NCI-H2196 treated with DMSO at 0.1 percent for 48 hours (cell line): ENCODE measurements at regions not wholly inside any gene's neighbourhood (a gene's known extent, or its start where the extent isn't known, plus 50 kb on each side); places are given as distances from the start of the nearest gene placed in this dataset.
"Not testable (repeated sequence)": the region's sequence is repeated elsewhere in the genome, so short reads cannot be mapped to it uniquely, and the experiment has no call there.

ENCODE experiments used
- DNase-seq: peaks from one replicate; lab custom pipeline; 2025; ENCODE audit not compliant: unreplicated experiment; lab: John Stamatoyannopoulos, UW

GRCh38 chr15:35693886-35694285 lies 147.9 kb upstream of the DPH6 start:
- no peak for DNase-seq

GRCh38 chr15:35695003-35695402 lies 149.0 kb upstream of the DPH6 start:
- DNase-seq = no peak

DNA sequence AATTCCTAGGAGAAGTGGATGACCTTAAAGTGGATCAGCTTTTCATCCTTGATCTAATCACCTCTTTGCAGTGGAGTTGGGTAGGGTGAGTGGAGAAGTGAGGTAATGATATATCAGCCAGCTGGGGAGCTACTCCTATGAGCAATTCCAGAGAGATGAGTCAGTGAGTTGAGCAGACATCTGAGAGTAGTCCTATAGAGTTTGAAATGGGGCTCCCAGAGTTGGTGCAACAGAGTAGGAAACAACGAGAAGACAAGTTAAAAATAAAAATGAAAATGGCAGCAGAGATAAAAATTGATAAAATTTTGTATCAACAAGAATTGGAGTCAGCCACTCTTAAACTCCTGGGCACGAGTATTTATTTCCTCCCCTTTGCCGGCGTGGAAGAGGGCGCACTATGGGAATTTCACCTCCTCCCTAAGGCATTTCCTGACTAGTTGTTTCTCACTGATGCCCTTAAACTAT lies 150.8 kb upstream of the DPH6 start:
- no peak for DNase-seq

GRCh38 chr15:35697549-35698299 lies 151.8 kb upstream of the DPH6 start:
- no peak for DNase-seq

DNA sequence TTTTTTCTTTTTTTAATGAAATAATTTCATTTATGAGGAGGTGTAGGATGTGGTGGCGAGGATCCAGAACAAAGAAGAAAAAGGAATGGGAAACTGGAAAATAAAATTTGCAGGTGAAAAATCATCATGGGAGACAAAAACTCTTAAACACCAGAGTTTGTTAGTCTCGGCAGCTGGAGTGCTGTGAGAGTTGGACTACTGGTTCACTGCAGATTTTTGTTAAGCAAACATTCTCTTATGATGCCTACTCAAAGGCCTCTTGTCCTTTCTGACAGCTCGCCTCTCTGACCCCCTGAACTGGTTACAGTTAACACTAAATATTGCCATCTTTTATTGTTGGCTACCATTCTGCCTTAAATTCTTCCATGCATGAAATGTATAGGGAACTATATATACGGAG lies 152.4 kb upstream of the DPH6 start:
- no peak for DNase-seq

DNA sequence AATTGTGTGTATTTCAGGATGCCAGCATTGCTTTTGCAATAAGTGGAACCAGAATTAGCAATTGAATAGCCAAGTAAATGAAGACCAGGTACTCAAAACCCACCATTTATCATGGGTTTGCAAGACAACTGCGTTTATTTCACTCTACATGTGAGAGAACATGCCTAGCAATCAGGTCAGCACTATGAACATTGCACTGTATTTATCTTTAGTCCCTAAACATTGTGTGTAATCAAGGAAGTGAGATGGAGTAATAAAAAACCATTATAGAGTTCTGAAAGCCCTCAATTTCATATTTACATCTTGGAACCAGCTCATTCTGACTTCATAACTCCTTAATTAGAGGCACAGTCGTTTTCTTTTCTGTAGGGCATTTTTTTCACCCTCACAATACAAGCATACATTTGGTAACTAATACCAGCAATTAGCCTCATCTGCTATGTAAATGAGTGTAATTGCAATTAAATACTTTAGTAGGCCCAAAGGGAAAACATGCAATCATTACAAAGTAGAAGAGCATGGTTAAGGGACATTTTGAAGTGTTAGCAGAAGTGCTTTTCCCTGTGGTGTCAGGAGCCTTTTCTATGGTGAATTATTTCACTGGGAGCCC lies 153.1 kb upstream of the DPH6 start:
- DNase-seq = no peak

DNA sequence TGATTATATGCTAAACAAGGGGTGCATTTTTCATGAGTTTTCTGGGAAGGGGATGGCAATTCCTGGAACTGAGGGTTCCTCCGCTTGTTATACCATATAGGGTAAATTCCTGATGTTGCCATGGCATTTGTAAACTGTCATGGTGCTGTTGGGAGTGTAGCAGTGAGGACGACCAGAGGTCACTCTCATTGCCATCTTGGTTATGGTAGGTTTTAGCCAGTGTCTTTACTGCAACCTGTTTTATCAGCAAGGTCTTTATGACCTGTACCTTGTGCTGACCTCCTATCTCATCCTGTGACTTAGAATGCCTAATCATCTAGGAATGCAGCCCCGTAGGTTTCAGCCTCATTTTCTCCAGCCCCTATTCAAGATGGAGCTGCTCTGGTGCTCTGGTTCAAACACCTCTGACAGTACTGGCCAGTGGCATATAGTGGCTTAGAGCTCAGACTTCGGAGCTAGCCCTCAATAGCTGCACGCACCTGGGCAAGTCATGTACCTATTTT lies 154.2 kb upstream of the DPH6 start:
- DNase-seq = not testable (repeated sequence)

- no peak for DNase-seq
Observed at GRCh38 chr15:35701402-35702046, 155.6 kb upstream of the DPH6 start.

- DNase-seq = no peak
Observed at GRCh38 chr15:35702946-35703495, 157.1 kb upstream of the DPH6 start.

DNA sequence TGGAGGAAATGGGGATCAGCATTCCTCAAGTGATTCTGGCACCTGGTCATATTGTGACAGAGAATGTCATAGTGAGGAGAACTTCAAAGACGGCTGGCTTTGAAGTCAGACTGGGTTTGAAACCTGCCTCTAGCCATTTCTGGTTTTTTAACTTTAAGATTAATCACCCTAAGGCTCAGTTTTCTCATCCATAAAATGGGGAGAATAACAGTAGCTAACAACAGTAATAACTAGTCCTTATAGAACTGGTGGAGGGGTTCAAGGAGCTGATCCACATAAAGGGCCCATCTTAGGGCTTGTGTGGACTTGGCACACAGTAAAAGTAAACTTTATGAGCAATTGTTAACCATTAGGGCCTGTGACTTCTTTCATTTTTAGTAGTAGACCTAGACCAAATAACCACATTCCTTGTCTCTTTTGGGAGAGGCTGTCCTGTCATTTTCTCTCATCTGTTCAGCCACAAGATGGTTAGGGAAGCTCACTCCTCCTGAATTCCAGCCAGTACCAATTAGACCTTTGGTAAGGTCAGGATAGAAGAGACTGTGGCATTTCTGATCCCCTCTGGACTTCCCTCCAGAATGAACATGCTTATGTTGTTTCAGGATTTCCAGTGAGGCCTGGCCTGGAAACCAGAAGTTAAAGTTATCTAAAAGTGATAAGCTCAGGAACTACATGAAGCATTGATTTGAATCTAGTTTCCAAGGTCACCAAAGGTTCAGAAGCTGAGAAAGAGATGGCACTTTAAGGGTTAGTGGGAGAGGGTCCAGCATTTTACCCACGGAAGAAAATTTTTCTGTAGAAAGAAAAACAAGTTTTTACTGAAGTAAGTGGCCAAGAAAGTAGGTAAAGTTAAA lies 159.3 kb upstream of the DPH6 start:
- no peak for DNase-seq

GRCh38 chr15:35705884-35706585 lies 160.1 kb upstream of the DPH6 start:
- DNase-seq = no peak

GRCh38 chr15:35712956-35713355 lies 167.0 kb upstream of the DPH6 start:
- DNase-seq = no peak

DNA sequence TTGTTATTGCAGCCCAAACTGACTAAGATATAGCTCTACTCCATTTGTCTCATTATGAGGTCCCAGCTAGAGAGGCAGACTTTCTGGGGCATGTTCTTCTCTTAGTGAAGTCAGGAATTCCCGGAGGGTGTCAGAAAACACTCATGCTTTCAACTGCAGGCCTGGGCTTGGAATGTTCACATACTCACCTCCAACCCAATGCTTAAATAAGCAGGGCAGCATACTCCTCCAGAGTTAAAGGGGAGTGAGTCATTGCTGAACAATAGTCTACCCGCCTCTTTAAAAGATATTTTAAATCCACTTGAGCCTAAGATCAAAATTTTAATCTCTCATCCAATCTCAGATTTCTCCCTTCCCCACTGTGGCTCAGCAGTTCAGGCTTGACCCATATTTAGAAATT lies 167.8 kb upstream of the DPH6 start:
- DNase-seq = no peak

DNA sequence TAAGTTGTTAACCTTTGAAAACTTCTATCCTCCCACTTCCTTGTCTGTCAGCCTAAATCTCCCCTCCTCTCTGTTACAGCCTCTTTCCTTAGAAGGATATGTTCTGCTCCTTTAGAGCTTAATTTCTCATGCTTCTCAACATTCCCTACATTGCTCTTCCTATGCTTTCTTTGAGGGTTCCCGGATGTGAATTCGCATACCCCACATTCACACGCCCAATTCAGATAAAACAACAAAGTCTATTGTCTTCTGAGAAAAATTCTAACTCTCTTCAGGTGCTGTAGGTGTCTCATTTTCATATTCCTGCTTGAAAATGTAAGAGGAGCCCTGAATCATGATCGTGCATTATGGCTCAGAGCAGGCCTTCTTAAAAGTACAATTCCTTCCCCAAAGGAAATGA lies 171.8 kb upstream of the DPH6 start:
- no peak for DNase-seq

GRCh38 chr15:35720019-35720418 lies 174.1 kb upstream of the DPH6 start:
- no peak for DNase-seq

GRCh38 chr15:35720984-35721383 lies 175.0 kb upstream of the DPH6 start:
- DNase-seq = no peak

DNA sequence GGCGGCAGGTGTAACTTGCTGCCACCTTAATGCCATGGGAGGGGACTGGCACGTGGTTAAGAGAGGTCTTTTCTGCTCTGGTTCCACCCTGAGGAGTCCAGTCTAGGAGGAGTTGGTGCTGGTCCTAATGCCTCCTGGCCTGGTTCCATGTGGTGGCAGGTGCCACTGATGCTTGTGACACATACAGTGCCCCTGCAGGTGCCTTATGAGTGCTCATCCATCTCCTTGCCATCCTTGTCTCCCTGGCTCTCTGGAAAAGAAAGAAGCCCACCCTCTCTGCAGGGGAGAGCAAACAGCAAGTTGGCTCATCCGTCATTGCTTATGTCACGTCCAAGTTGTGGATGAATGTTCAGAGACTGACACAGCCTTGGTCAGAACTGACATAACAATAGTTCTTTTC lies 175.8 kb upstream of the DPH6 start:
- no peak for DNase-seq

DNA sequence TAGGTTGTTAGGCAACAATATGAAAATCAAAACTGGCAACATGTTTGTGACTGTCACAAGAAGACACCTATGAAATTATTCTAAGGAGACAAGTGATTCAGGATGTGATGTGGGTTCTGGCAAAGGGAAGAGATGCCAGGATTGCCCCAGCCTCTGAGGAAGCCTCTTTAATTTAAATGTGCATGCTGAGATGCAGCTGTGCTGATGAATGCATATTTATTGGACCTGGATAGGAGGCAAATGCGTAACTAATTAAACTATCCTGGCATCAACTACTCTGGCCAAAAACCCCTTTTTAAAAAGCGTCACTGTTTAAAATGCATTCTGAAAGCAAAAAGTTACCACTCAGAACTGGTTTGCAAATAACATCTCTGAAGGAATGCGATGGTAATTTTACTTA lies 176.5 kb upstream of the DPH6 start:
- DNase-seq = no peak

- DNase-seq = no peak
Observed at GRCh38 chr15:35723120-35723847, 177.3 kb upstream of the DPH6 start.

GRCh38 chr15:35723852-35724251 lies 177.9 kb upstream of the DPH6 start:
- DNase-seq = no peak
